ENCODE measurements at regions not wholly inside any gene's neighbourhood (a gene's known extent, or its start where the extent isn't known, plus 50 kb on each side); places are given as distances from the start of the nearest gene placed in this dataset.

DNA sequence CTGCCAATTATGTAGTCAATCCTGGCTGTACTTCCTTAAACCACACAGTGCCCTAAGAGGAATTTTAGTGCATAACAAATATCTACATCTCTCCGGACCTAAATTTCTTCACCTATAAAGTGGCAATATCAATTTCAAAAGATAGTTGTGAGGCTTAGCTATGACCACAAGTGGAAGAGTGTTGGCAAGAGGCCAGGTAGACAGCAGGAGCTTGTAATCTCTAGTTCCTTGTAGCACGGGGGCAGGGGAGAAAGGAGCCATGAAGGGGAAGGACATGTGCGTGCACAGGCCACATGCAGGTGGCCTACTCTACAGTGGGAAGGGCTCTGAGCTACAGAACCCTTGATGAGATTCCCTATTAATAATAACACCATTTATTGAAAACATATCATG is 269.7 kb downstream of the ABHD5 start:
- POLR2A ChIA-PET (ENCODE audit: low non-redundant PET): no interaction called here
- DNase-seq (ENCODE audit: low spot score): no peak
- CTCF ChIA-PET: no interaction called here
- H3K27ac ChIP-seq: no peak overlapping the region
- TF ChIP-seq, protein P1, sequence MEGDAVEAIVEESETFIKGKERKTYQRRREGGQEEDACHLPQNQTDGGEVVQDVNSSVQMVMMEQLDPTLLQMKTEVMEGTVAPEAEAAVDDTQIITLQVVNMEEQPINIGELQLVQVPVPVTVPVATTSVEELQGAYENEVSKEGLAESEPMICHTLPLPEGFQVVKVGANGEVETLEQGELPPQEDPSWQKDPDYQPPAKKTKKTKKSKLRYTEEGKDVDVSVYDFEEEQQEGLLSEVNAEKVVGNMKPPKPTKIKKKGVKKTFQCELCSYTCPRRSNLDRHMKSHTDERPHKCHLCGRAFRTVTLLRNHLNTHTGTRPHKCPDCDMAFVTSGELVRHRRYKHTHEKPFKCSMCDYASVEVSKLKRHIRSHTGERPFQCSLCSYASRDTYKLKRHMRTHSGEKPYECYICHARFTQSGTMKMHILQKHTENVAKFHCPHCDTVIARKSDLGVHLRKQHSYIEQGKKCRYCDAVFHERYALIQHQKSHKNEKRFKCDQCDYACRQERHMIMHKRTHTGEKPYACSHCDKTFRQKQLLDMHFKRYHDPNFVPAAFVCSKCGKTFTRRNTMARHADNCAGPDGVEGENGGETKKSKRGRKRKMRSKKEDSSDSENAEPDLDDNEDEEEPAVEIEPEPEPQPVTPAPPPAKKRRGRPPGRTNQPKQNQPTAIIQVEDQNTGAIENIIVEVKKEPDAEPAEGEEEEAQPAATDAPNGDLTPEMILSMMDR (conservative IDR thresholded peaks at IDR 0.05; ENCODE audit: low read depth): no peak

DNA sequence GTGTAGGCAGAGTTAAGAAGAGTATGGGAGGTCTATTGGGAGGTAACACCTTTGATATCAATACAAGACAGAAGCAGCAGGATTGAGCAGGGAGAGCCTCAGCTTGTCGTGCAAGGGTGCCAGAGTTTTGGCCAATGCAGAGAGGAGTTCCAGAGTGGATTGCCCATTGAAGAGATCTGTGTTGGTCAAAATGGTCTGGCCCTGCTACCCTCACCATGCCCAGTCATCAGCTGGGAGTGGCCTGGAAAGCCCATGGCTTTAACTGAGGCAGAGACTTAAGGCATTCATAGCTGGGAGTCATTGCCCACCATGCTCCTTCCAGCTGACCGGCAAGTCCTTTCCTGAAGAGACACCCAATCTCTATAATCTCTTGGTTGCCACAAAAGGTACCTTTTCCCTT is 271.3 kb downstream of the ABHD5 start:
- ChIA-PET CTCF (interaction anchor here (0.6 kb wide), 1 partner anchor 234 kb away, joined by 5 read pairs; no protein-coding TSS in a partner anchor), POLR2A (ENCODE audit: low non-redundant PET) (no interaction called here)
- DNase-seq (ENCODE audit: low spot score): no peak
- H3K27ac ChIP-seq: no peak overlapping the region
- TF ChIP-seq, protein P1 (conservative IDR thresholded peaks at IDR 0.05; ENCODE audit: low read depth): no peak

DNA sequence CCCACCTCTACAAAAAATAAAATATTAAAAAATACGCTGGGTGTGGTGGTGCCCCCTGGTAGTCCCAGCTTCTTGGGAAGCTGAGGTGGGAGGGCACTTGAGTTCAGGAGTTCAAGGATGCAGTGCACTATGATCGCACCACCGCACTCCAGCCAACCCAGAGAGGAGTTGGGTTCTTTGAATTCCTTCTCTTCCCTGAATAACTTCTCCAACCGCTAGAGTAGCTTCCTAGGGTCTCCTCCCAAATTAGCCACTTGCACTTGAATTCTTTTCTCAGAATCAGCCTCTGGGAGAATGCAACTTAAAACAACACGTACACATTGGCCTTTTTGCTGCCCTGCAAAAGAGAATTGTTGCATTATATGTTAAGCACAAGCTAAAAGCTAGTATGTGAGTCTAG is 272.5 kb downstream of the ABHD5 start:
- ChIA-PET CTCF (no interaction called here), POLR2A (ENCODE audit: low non-redundant PET) (no interaction called here)
- H3K27ac ChIP-seq: no peak overlapping the region
- TF ChIP-seq, protein P1 (conservative IDR thresholded peaks at IDR 0.05; ENCODE audit: low read depth): no peak
- DNase-seq (ENCODE audit: low spot score): no peak

DNA sequence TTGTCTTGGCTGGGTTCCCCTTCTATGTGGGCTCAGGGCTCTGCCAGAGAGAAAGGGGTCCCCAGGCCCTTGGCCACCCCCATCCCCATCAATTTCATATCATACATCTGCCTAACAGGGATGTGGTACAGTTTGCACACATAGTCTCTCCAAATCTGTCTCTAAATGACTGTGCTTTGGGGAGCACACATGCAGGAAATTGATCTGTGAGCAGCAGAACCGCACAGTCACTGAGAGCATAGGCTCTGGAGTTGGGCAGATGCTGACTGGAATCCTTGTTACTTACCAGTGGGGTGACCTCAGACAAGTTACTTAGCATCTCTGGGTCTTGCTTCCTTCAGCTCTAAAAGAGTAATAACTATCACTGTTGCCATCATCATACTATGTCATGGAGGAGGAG is 273.9 kb downstream of the ABHD5 start:
- H3K27ac ChIP-seq: no peak overlapping the region

DNA sequence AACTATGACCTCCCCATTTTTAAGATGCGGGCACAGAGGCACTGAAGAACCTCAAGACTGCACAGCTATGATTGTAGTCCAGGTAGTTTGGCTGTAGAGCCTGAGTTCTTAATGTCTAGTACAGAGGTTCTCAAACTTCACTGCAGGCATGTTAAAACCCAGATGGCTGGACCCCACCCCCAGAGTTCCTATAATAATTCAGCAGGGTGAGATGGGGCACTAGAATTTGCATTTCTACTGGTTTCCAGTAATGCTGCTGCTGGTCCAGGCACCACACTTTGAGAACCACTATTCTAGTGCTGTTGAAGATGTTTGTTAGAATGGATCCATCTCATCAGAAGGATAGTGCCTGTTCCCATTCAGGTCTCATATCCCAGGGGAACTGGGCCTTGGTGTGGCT is 274.9 kb downstream of the ABHD5 start:
- H3K27ac ChIP-seq: no peak overlapping the region
- CTCF ChIA-PET: no interaction called here
- TF ChIP-seq, protein P1 (conservative IDR thresholded peaks at IDR 0.05; ENCODE audit: low read depth): no peak
- DNase-seq (ENCODE audit: low spot score): no peak
- POLR2A ChIA-PET (ENCODE audit: low non-redundant PET): no interaction called here

More for the DNA sequence above, 273.9 kb downstream of the ABHD5 start:
- DNase-seq (ENCODE audit: low spot score): no peak
- POLR2A ChIA-PET (ENCODE audit: low non-redundant PET): no interaction called here
- CTCF ChIA-PET: no interaction called here
- TF ChIP-seq, protein P1 (conservative IDR thresholded peaks at IDR 0.05; ENCODE audit: low read depth): no peak

DNA sequence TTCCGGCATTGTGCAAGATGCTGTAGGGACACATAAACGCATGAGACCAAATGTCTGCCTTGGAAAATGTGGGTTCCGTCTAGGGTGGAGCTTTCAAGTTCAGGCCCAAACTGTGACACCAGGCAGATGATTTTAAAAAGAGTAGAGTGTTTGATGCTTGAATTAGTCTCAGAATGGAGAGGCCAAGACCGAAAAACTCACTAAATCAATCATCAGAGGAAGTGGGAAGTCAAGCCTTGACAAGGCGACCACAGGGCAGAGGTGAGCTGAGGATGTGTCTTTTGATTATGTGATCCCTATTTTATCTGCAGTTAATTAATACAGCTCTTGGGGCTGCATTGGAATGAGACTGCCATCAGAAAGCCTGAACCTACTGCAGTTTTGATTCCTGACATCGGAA is 275.4 kb downstream of the ABHD5 start:
- TF ChIP-seq, protein P1 (conservative IDR thresholded peaks at IDR 0.05; ENCODE audit: low read depth): no peak
- ChIA-PET CTCF (no interaction called here), POLR2A (ENCODE audit: low non-redundant PET) (no interaction called here)
- DNase-seq (ENCODE audit: low spot score): no peak
- H3K27ac ChIP-seq: no peak overlapping the region

DNA sequence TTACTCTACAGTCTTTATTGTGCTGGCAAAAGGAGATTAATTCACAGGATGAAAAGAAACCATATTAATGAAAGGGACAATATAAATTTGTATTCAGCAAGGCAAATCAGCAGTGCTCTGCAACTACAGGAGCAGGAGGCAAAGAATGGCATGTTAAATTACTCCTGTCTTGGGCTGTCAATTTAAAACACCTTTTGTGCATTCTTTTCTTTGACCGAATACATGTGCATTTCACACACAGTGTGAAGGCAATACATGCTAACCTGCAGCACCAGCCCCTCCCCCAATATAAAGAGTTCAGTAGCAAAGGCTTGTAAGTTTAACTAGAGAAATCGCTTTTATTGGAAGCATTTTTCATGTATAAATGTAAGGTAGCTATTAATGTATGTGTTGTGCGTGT is 275.2 kb upstream of the TOPAZ1 start:
- TF ChIP-seq, protein P1 (conservative IDR thresholded peaks at IDR 0.05; ENCODE audit: low read depth): no peak
- ChIA-PET POLR2A (ENCODE audit: low non-redundant PET) (no interaction called here), CTCF (no interaction called here)
- no peak overlapping the region for H3K27ac ChIP-seq
- DNase-seq (ENCODE audit: low spot score): no peak

Measured in RWPE1 (cell line).